ENCODE measurements at regions not wholly inside any gene's neighbourhood (a gene's known extent, or its start where the extent isn't known, plus 50 kb on each side); places are given as distances from the start of the nearest gene placed in this dataset.

- H3K4me3 ChIP-seq = no peak overlapping the region
- no peak for ATAC-seq (ENCODE audit: insufficient number of reproducible peaks, low FRiP score, low read depth)
- H3K27me3 ChIP-seq (replicated peaks; ENCODE audit: insufficient read depth) = no peaks in the 10 kb centered on the region
- H3K9me3 ChIP-seq = no peaks in the 10 kb centered on the region
- DNase-seq (ENCODE audit: low spot score) = no peak
- no peak for TF ChIP-seq CTCF (IDR thresholded peaks at IDR 0.05)
- no peaks in the 10 kb centered on the region for H3K4me1 ChIP-seq (ENCODE audit: control insufficient read depth in 1 of 2, low read depth in 2 of 2)
- H3K27ac ChIP-seq = no peak overlapping the region
- no peaks in the 10 kb centered on the region for H3K36me3 ChIP-seq
Observed at GRCh38 chr22:47600281-47600680, 837.8 kb downstream of the TBC1D22A start.

GRCh38 chr22:47599753-47600152, 837.3 kb downstream of the TBC1D22A start:
- Histone ChIP-seq H3K4me3 (no peak overlapping the region), H3K27ac (no peak overlapping the region), H3K4me1 (ENCODE audit: control insufficient read depth in 1 of 2, low read depth in 2 of 2) (no peaks in the 10 kb centered on the region), H3K27me3 (replicated peaks; ENCODE audit: insufficient read depth) (no peaks in the 10 kb centered on the region), H3K36me3 (no peaks in the 10 kb centered on the region), H3K9me3 (no peaks in the 10 kb centered on the region)
- ATAC-seq (ENCODE audit: insufficient number of reproducible peaks, low FRiP score, low read depth) (no peak), DNase-seq (ENCODE audit: low spot score) (no peak)
- TF ChIP-seq CTCF (IDR thresholded peaks at IDR 0.05) = no peak

GRCh38 chr22:47598864-47599263, 836.4 kb downstream of the TBC1D22A start:
- Histone ChIP-seq H3K27me3 (replicated peaks; ENCODE audit: insufficient read depth) (no peaks in the 10 kb centered on the region), H3K4me3 (no peak overlapping the region), H3K4me1 (ENCODE audit: control insufficient read depth in 1 of 2, low read depth in 2 of 2) (no peaks in the 10 kb centered on the region), H3K36me3 (no peaks in the 10 kb centered on the region), H3K9me3 (no peaks in the 10 kb centered on the region), H3K27ac (no peak overlapping the region)
- DNase-seq (ENCODE audit: low spot score) = no peak
- no peak for TF ChIP-seq CTCF (IDR thresholded peaks at IDR 0.05)
- ATAC-seq (ENCODE audit: insufficient number of reproducible peaks, low FRiP score, low read depth) = no peak

- no peak overlapping the region for H3K4me3 ChIP-seq
- ATAC-seq (ENCODE audit: insufficient number of reproducible peaks, low FRiP score, low read depth) (no peak), DNase-seq (ENCODE audit: low spot score) (no peak)
- no peak for TF ChIP-seq CTCF (IDR thresholded peaks at IDR 0.05)
- no peaks in the 10 kb centered on the region for H3K36me3 ChIP-seq
- no peak overlapping the region for H3K27ac ChIP-seq
- H3K9me3 ChIP-seq = no peaks in the 10 kb centered on the region
- H3K27me3 ChIP-seq (replicated peaks; ENCODE audit: insufficient read depth) = no peaks in the 10 kb centered on the region
- no peaks in the 10 kb centered on the region for H3K4me1 ChIP-seq (ENCODE audit: control insufficient read depth in 1 of 2, low read depth in 2 of 2)
Observed at GRCh38 chr22:47597041-47597440, 834.6 kb downstream of the TBC1D22A start.

- Histone ChIP-seq H3K4me3 (no peak overlapping the region), H3K9me3 (no peaks in the 10 kb centered on the region), H3K27me3 (replicated peaks; ENCODE audit: insufficient read depth) (no peaks in the 10 kb centered on the region), H3K36me3 (no peaks in the 10 kb centered on the region), H3K4me1 (ENCODE audit: control insufficient read depth in 1 of 2, low read depth in 2 of 2) (no peaks in the 10 kb centered on the region), H3K27ac (no peak overlapping the region)
- DNase-seq (ENCODE audit: low spot score) (no peak), ATAC-seq (ENCODE audit: insufficient number of reproducible peaks, low FRiP score, low read depth) (no peak)
- TF ChIP-seq CTCF (IDR thresholded peaks at IDR 0.05) = no peak
Observed at GRCh38 chr22:47596176-47596690, 833.8 kb downstream of the TBC1D22A start.
